Neural cell (in vitro differentiated cells): ENCODE measurements at regions not wholly inside any gene's neighbourhood (a gene's known extent, or its start where the extent isn't known, plus 50 kb on each side); places are given as distances from the start of the nearest gene placed in this dataset.

ENCODE experiments used
- CTCF ChIP-seq: fragments of 450-650 bp; IDR thresholded peaks from 2 replicates; pipeline ENCODE4 v1.5.1; 2014; ENCODE audit warnings: antibody characterized with exemption, mild to moderate bottlenecking, moderate library complexity; ENCODE audit not compliant: poor library complexity, severe bottlenecking
- TF ChIP-seq, protein P1 (sequence below): IDR thresholded peaks from 2 replicates; pipeline ENCODE4 v1.6.1; 2012; ENCODE audit warnings: borderline replicate concordance

DNA sequence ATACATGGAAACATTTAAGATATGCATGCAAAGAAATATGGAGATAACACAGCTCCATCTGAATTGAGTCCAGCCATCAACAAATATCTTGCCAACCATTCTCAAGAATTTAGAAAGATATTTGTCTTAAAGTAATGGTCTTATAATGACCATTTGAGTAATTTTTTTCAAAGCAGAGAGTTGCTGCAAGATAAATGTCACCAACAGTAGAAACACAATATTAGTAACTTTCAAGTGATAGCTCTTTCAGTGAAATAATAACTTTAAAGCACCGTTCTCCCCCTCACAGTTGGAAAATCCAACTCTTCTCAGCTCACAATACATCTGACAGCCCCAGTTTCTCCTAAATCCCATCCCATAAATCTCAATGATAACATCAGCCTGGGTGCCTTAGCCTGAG, 481.0 kb upstream of the ADAMTS5 start:
- TF ChIP-seq CTCF: no peak
- TF ChIP-seq, protein P1, sequence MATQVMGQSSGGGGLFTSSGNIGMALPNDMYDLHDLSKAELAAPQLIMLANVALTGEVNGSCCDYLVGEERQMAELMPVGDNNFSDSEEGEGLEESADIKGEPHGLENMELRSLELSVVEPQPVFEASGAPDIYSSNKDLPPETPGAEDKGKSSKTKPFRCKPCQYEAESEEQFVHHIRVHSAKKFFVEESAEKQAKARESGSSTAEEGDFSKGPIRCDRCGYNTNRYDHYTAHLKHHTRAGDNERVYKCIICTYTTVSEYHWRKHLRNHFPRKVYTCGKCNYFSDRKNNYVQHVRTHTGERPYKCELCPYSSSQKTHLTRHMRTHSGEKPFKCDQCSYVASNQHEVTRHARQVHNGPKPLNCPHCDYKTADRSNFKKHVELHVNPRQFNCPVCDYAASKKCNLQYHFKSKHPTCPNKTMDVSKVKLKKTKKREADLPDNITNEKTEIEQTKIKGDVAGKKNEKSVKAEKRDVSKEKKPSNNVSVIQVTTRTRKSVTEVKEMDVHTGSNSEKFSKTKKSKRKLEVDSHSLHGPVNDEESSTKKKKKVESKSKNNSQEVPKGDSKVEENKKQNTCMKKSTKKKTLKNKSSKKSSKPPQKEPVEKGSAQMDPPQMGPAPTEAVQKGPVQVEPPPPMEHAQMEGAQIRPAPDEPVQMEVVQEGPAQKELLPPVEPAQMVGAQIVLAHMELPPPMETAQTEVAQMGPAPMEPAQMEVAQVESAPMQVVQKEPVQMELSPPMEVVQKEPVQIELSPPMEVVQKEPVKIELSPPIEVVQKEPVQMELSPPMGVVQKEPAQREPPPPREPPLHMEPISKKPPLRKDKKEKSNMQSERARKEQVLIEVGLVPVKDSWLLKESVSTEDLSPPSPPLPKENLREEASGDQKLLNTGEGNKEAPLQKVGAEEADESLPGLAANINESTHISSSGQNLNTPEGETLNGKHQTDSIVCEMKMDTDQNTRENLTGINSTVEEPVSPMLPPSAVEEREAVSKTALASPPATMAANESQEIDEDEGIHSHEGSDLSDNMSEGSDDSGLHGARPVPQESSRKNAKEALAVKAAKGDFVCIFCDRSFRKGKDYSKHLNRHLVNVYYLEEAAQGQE: no peak
